GM19452 (cell line): ENCODE measurements at regions not wholly inside any gene's neighbourhood (a gene's known extent, or its start where the extent isn't known, plus 50 kb on each side); places are given as distances from the start of the nearest gene placed in this dataset.
"Not testable (repeated sequence)": the region's sequence is repeated elsewhere in the genome, so short reads cannot be mapped to it uniquely, and the experiment has no call there.

Source experiments
- ATAC-seq: cut with Tn5 transposase; IDR thresholded peaks from one replicate; pipeline ENCODE4 v1.9.1; 2021; ENCODE audit not compliant: unreplicated experiment

DNA sequence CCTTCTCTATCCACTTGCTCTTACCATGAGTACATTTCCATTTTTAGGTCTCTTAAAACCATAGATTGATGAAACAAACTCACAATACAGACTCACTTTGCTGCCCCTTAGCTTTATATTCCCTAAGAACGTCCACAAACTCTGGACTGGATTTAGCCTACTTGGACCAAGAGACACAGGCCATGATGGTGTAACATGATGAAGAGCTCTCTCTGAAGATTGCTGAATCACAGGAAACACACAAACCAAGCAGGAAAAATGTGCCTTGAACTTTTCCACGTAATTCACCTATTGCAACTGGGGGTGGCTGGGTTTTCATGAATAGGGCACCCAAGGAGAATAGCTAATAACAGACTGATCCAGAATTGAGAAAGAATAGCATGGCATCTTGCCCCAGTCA, 201.7 kb upstream of the RBBP8 start:
- ATAC-seq: no peak

- no peak for ATAC-seq
Observed at GRCh38 chr18:22734105-22734661, 198.9 kb upstream of the RBBP8 start.

GRCh38 chr18:22734791-22735627, 198.1 kb upstream of the RBBP8 start:
- ATAC-seq: no peak

- no peak for ATAC-seq
Observed at GRCh38 chr18:22737054-22737453, 196.1 kb upstream of the RBBP8 start.

- ATAC-seq: no peak
Observed at GRCh38 chr18:22739061-22739642, 194.0 kb upstream of the RBBP8 start.

DNA sequence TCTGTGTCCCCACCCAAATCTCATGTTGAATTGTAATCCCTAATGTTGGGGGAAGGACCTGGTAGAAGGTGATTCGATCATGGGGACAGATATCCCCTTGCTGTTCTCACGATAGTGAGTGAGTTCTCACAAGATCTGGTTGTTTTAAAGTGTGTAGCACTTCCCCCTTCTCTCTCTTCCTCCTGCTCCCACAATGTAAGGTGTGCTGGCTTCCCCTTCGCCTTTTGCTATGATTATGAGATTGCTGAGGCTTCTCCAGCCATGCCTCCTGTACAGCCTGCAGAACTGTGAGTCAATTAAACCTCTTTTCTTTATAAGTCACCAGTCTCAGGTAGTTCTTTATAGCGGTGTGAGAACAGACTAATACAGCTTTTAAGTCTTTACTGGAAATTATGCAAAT, 193.3 kb upstream of the RBBP8 start:
- no peak for ATAC-seq

- no peak for ATAC-seq
Observed at GRCh38 chr18:22741318-22741717, 191.8 kb upstream of the RBBP8 start.

DNA sequence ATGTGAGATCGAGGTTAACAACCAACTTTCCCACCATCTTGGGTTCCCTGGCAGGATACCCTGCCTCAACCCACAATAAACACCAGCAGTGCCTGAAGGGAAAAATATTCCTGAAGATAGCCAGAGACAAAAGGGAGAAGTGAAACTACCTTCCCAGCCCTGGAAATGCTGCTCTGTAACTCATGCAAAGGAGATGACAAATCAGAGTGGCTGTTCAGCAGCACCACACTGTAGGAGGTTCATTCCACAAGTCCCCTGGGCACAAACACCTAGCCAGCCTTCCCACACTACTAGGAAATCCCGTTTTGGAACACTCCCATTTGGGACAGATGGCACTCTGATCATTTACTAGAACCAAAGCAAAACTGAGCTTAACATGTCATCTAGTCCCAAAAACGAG, 190.7 kb upstream of the RBBP8 start:
- no peak for ATAC-seq

GRCh38 chr18:22745966-22746365, 187.2 kb upstream of the RBBP8 start:
- no peak for ATAC-seq

DNA sequence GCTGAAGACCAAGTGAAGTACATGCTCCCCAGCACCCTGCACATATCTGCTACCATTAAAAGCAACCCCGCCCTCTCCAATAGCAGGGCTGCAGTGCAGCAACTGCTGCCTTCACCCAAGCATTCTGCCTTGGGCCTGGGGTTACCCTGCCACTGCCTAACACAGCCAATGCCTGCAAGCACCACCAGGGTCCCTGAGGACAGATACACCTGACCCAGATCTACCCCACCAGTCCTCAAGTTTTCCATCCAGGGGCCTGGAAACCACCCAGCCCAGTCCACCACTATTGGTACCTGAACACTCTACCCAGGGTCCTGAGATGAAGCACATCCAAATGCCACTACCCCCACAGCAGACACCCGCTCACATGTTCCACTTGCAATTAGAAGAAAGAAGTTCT, 181.1 kb upstream of the RBBP8 start:
- no peak for ATAC-seq

DNA sequence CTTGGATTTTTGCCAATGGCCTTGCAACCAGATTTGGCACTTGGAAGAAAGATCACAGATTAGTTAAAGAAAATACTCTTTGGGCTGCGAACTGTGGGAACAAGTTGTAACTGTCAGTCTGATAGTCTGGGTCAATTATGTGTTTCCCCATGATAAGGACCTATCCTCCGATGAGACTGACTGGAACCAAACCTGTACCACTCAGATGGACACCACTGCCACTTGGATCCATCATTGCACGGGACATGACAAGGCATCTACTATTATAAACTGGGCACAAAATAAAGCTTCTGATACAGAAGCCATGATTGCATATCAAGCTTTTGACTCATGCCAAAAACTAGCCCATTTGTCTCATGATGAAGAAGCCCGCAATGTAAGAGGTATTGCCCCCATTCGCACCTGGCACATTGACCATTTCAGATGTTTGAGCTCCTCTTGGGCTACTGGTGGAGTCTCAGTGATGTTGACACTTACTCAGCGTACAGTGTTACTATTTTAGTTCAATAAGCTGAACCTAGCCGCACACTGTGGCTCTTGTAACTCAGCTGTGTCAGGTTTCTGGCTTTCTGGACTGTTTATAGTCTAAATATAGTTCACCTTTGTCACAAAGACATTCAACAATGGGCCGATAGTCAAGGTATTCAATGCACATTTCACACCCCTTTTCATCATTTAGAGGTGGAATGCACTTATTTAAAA, 179.8 kb upstream of the RBBP8 start:
- no peak for ATAC-seq

GRCh38 chr18:22764005-22764404, 169.1 kb upstream of the RBBP8 start:
- ATAC-seq: not testable (repeated sequence)

DNA sequence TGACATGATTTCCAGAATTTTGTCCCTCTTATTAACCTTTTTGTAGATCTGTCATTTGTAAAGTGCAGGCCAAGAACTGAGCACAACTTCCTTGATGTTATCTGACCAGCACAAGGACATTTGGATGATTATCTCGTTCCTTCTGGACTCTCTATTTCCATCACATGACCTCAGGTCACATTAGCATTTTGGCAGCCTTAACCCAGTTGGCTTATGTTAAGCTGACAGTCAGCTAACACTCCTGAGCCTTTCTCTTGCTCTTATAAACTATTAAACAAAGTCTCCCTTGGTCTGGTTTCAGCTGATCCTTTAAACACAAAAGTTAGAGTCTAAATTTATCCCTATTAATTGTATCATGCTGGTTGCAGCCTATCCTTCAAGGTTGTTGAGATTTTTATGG, 167.2 kb upstream of the RBBP8 start:
- ATAC-seq: no peak

DNA sequence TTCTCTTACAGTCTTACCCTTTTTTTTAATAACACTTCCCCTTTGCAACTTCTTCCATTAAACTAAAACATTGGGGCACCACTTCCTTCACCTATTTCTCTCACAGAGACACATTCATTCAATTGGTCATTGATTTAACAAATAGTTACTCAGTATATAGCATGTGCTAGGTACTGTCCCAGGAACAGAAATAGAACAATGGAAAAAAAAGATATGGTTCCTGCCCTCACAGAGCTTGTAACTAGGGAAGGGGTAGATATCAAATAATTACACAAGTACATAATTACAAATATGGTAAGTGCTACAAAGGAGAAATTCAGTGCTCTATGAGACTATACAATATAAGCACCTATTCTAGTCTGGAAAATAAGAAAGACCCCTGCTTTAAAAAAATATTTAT, 165.5 kb upstream of the RBBP8 start:
- no peak for ATAC-seq

DNA sequence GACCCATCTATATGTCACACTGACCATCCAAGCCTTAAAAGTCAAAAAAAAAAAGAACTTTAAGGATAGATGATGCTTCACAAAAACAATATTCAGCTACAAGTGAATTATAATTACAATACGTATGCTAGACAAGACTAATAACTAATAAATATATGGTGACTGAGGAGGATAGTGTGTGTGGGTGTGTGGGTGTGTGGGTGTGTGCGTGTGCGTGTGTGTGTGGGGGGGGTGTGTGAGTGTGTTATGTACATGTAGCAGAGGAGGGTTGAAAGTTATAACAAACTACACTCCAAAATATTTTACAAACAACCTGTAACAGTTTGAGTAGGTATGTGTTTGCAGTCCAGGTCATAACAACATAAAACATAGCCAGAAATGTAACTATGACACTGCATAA, 159.2 kb upstream of the RBBP8 start:
- ATAC-seq: no peak

- no peak for ATAC-seq
Observed at GRCh38 chr18:22778996-22779395, 154.1 kb upstream of the RBBP8 start.

DNA sequence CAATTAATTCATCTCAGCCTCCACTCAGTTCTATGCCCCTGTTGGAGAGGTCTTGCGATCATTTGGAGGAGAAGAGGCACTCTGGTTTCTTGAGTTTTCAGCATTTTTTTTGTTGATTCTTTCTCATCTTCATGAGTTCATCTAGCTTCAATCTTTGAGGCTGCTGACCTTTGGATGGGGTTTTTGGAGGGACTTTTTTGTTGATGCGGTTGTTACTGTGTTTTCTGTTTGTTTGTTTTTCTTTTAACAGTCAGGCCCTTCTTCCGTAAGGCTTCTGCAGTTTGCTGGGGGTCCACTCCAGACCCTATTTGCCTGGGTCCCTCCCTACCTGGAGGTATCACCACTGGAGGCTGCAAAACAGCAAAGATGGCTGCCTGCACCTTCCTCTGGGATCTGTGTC, 149.9 kb upstream of the RBBP8 start:
- no peak for ATAC-seq

GRCh38 chr18:22783662-22784076, 149.5 kb upstream of the RBBP8 start:
- no peak for ATAC-seq

- ATAC-seq: no peak
Observed at GRCh38 chr18:22789052-22789451, 144.1 kb upstream of the RBBP8 start.

DNA sequence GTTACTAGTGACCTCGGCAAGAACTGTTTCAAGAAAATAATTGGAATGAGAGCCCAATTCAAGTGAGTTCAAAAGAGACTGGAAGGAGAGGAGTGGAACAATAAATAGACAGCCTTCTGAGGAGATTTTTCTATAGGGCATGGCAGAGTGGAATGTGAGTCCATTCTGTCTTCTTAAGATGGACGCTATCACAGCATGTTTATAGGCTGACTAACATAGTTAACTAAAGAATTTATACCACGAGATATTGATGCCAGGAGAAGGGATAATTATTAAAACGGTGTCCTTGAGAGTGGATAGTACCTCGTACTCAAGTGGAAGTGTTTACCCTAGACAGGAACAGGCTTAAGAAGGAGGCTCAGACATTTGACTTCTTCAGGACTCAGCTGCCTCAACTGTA, 143.5 kb upstream of the RBBP8 start:
- ATAC-seq: no peak

GRCh38 chr18:22790545-22791309, 142.4 kb upstream of the RBBP8 start:
- ATAC-seq: no peak
